Fibroblast of the conjunctiva (primary cell): ENCODE measurements at regions not wholly inside any gene's neighbourhood (a gene's known extent, or its start where the extent isn't known, plus 50 kb on each side); places are given as distances from the start of the nearest gene placed in this dataset.
"Not testable (repeated sequence)": the region's sequence is repeated elsewhere in the genome, so short reads cannot be mapped to it uniquely, and the experiment has no call there.

ENCODE experiments used
- DNase-seq: peaks from one replicate; pipeline ENCODE4 v3.0.0-alpha.2; 2010; ENCODE audit warnings: low read depth

DNA sequence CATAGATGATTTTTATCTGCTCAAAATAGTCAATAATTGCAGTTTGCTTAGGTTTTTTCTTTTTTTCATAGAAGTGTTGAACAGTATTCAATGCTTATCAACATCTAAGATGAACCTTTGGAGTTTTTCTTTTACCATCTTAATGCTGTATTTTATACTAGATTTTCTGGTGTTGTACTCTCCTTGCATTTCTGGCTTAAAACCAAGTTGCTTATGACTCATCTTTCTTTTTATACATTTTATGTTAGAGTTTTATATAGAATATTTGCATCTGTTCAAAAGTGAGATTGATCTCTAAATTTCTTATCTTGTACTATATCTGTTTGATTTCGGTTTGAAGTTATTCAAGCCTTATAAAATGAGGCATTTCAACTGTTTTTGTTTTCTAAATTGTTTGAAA is 232.5 kb downstream of the RFPL4B start:
- DNase-seq, result no peak

GRCh38 chr6:112581015-112581414 is 233.9 kb downstream of the RFPL4B start:
- DNase-seq, result no peak

DNA sequence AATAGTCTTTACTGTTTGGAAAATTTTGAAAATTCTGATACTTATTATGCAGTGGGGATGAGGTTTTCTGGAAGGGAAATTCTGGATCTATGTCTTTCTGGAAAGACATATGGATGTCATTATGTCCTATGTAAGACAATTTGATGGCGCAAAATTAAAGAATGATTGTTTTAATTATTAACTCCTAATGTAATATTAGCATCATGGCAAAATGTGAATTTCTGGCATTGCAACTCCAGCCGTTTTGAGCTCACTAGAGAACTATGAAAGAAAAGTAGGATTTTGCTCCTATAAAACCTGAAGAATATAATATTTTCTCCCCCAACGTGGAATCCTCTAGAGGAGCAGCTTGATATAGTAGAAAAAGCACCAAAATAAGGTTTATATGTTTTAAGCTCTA is 243.2 kb downstream of the RFPL4B start:
- DNase-seq, result no peak

- no peak for DNase-seq
These were observed 244.2 kb downstream of the RFPL4B start for GRCh38 chr6:112591329-112591728.

DNA sequence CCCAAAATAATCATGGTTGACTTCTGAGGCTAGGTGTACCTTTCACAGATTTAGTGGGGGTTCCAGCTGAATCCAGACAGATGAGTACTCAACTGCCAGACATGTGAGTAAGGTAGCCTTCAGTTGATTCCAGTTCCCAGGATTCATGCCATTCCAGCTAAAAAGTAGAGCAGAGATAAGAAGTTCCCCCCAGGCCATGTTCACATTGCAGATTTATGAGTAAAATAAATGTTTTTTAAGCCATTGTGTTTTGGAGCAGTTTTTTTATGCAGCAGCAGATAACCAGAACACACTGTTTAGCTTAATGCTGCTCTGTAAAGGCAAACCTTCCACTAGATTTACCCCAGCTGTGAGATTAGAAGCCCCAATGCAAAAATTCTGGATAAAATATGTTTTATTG is 245.0 kb downstream of the RFPL4B start:
- no peak for DNase-seq

DNA sequence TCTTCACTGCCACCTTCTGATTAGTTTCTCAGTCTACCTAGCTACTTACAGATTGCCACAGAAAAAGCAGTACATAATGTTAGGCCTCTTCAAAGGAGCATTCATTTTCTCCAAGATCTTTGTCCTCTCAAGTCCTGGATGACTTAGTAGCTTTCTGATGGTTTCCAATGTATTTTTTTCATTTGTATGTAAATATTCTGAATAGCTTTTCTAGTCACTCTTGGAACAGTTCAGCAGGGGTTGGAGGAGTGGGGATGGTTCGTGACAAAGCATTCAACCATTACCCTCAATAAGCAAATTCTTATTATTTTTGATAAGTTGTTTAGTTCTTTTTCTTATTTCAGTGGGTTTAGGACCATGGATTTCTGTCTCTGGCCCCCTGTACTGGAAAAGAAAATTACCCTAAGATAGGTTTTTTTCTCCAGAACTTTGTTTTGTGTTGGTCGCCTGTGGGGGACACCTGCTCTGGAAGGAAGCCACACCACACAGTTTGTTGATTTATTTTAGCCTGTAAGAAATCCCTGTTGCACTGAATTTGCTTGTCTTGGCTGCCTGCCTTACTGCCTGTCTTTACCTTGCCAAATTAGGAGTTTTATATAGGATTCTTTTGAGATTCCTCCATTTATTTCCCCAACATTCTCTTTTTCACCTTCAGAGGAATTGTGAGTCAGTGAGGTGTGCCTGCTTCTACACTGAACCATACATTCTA is 247.9 kb downstream of the RFPL4B start:
- DNase-seq, result no peak

DNA sequence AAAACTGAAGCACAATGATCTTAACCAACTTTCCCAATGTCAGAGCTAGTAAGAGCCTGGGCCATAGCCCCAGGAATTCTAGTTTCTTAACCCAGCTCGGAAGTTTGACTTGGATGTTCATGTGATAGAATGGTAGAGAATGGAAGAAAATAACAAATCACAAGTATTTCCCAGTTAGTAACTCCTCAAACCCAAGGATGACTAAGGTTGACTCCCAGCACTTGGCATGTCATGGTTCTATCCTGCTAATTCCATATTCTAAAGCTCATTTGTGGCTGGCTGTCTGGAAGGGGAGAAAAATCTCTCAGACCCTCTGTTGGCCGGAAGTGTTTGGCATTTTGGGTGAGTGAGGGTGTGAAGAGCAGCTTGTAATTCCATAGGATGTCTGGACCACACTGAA is 248.7 kb downstream of the RFPL4B start:
- no peak for DNase-seq

DNA sequence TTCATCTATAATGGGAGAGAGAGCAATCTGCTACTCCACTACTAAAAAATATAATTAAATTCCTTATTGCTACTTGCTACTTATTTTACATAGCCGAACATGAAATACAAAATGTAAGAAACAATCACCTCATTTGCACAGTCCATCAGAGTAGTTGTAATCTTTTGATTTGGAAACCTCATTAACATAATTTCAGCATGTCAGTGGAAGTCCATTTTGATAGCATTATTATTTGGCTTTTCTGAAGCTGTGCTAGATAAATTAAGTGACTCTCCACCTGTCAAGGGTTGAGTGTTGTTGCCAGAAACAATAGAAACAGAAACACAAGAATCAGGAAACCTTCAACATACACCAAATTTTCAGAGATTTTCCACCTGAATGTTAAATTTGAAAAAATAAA is 250.0 kb downstream of the RFPL4B start:
- no peak for DNase-seq

GRCh38 chr6:112600168-112600567 is 253.0 kb downstream of the RFPL4B start:
- no peak for DNase-seq

- no peak for DNase-seq
These were observed 256.6 kb downstream of the RFPL4B start for GRCh38 chr6:112603726-112604125.

- DNase-seq, result no peak
These were observed 259.7 kb downstream of the RFPL4B start for GRCh38 chr6:112606656-112607435.

DNA sequence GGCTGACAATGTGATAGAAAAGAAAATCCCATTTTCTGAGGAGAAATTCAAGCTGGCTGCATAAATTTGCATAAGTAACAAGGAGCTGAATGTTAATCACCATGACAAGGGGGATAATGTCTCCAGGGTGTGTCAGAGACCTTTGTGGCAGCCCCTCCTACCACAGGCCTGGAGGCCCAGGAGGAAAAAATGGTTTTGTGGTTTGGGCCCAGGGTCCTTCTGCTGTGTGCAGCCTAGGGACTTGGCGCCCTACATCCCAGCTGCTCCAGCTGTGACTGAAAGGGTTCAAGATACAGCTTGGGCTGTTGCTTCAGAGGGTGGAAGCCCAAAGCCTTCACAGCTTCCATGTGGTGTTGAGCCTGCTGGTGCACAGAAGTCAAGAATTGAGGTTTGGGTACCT is 261.8 kb downstream of the RFPL4B start:
- not testable (repeated sequence) for DNase-seq

- no peak for DNase-seq
These were observed 266.3 kb downstream of the RFPL4B start for GRCh38 chr6:112613410-112613809.

- DNase-seq, result no peak
These were observed 271.7 kb downstream of the RFPL4B start for GRCh38 chr6:112618849-112619248.

- peak; percentile 47 for DNase-seq
These were observed 273.9 kb downstream of the RFPL4B start for GRCh38 chr6:112620812-112621569.

- no peak for DNase-seq
These were observed 274.9 kb downstream of the RFPL4B start for GRCh38 chr6:112622036-112622435.

DNA sequence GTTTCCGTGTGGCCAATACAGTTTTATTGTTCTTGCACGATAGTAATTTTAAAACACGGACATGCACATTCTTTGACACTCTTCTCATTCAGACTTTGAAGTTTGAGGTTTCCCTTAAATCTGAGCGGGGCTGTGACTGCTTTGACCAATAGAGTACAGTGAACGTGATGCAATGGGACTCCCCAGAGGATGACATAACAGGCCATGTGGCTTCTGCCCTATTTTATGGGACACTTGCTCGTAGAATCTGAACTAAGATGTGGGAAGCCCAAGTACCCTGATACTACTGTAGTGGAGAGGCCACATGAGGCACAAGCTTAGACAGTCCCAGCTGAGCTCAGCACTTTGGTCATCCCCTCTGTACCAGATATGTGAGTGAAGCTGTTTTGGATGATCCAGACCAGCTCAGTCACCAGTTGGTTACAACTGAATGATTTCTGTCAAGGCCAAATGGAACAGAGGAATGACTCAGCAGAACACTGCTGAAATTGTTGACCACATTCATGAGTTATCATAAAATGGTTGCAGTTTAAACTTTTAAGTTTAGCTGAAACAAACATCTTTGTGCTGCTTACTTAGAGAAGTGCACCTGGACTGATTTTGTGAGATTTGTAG is 279.4 kb downstream of the RFPL4B start:
- DNase-seq, result no peak

DNA sequence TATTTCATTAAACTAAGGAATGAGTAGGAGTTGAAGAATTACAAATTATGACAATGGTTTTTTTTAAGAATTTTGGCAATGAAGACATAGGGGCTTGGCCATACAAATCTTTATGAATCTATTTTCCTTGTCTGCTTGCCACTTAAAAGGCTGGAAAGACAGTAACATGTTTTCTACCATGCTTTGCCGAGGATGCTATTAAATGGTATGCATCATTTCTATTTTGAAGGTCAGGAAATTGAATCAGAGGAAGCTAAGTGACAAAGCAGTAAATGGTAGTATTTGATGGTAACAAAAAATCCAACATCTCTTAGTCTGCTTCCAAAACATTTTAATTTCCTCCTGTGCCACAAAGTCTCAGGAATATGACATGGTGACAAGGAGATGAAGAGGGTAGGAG is 287.2 kb downstream of the RFPL4B start:
- DNase-seq, result no peak

GRCh38 chr6:112636650-112637262 is 289.6 kb downstream of the RFPL4B start:
- no peak for DNase-seq

DNA sequence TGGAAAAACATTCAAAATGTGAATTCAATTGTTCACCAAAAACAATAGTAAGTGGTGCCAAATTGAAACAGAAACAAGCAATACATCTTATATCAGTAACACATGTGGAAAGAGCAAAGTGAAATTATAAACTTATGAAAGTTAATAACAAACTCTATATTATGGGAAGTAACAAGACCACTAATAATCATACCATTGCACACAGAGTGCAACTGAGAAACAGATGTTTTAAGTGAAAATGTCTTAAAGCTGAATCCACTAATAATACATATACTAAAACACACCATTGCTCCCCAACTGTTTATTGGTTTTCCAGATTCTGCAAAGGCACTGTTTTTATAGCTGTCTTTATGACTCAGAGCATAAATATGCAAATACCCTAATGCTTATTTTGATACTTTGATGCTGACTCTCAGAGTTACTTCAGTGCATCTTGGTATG is 292.3 kb downstream of the RFPL4B start:
- peak; percentile 88 for DNase-seq

GRCh38 chr6:112640891-112641290 is 293.8 kb downstream of the RFPL4B start:
- DNase-seq, result peak; percentile 48

GRCh38 chr6:112649853-112650252 is 302.7 kb downstream of the RFPL4B start:
- no peak for DNase-seq
